ENCODE measurements at regions not wholly inside any gene's neighbourhood (a gene's known extent, or its start where the extent isn't known, plus 50 kb on each side); places are given as distances from the start of the nearest gene placed in this dataset.

DNA sequence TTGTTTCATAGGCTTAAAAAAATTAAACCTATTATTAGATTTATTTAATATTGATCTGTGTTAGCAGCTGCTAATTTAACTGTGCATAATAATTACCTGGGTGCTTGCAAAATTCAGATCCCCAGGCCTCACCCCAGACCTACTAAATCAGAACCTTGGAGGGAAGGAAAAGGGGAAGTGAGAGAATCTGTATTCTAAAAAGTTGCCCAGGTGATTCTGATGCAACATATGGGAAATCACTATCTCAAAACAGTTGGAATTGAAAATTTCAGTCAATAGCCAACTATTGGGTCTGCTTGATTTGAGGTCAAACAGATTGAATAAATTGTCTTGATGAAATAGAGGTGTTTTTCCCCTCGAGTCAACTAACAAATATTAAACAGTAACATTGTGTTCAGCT is 538.5 kb upstream of the ADAMTS9 start:
- TF ChIP-seq POLR2A (IDR thresholded peaks at IDR 0.05; ENCODE audit: low read length) (no peak), GATA1 (IDR thresholded peaks at IDR 0.05; ENCODE audit: low read depth, low read length) (no peak)
